BLaER1 (cell line): ENCODE measurements at regions not wholly inside any gene's neighbourhood (a gene's known extent, or its start where the extent isn't known, plus 50 kb on each side); places are given as distances from the start of the nearest gene placed in this dataset.

Experiments
- H3K27ac ChIP-seq: shearing (Covaris generic); formaldehyde crosslinking; 2 replicates; pipeline ENCODE4 v1.8.1; 2022
- H3K27me3 ChIP-seq: shearing (Covaris generic); formaldehyde crosslinking; 2 replicates; pipeline ENCODE4 v1.8.1; 2022
- H3K36me3 ChIP-seq: shearing (Covaris generic); formaldehyde crosslinking; 2 replicates; pipeline ENCODE4 v1.8.1; 2022
- H3K4me1 ChIP-seq: shearing (Covaris generic); formaldehyde crosslinking; 2 replicates; pipeline ENCODE4 v1.8.1; 2022
- H3K4me2 ChIP-seq: shearing (Covaris generic); formaldehyde crosslinking; 2 replicates; pipeline ENCODE4 v1.8.1; 2022
- H3K4me3 ChIP-seq: shearing (Covaris generic); formaldehyde crosslinking; 2 replicates; pipeline ENCODE4 v1.8.1; 2022
- H3K9ac ChIP-seq: shearing (Covaris generic); formaldehyde crosslinking; 2 replicates; pipeline ENCODE4 v1.8.1; 2022
- H3K9me3 ChIP-seq: shearing (Covaris generic); formaldehyde crosslinking; 2 replicates; pipeline ENCODE4 v1.8.1; 2022
- H4K20me1 ChIP-seq: shearing (Covaris generic); formaldehyde crosslinking; 2 replicates; pipeline ENCODE4 v1.8.1; 2022
- Cebpa-rat ChIP-seq: shearing (Covaris generic); IDR thresholded peaks from 2 replicates; pipeline ENCODE4 v1.8.1; 2022

- Histone ChIP-seq H3K27me3 (no peaks in the 10 kb centered on the region), H3K27ac (no peak overlapping the region), H3K4me3 (no peak overlapping the region), H3K9me3 (no peaks in the 10 kb centered on the region), H4K20me1 (no peaks in the 10 kb centered on the region), H3K9ac (no peak overlapping the region), H3K4me1 (no peaks in the 10 kb centered on the region), H3K4me2 (no peak overlapping the region), H3K36me3 (no peaks in the 10 kb centered on the region)
- no peak for TF ChIP-seq Cebpa-rat
Measured at GRCh38 chr5:124343451-124343867, 403.0 kb downstream of the ZNF608 start.

GRCh38 chr5:124342986-124343385 lies 403.5 kb downstream of the ZNF608 start:
- Histone ChIP-seq H3K36me3 (no peaks in the 10 kb centered on the region), H3K27me3 (no peaks in the 10 kb centered on the region), H3K4me1 (no peaks in the 10 kb centered on the region), H3K4me2 (no peak overlapping the region), H3K9ac (no peak overlapping the region), H3K4me3 (no peak overlapping the region), H4K20me1 (no peaks in the 10 kb centered on the region), H3K27ac (no peak overlapping the region), H3K9me3 (no peaks in the 10 kb centered on the region)
- no peak for TF ChIP-seq Cebpa-rat

GRCh38 chr5:124342584-124342983 lies 403.9 kb downstream of the ZNF608 start:
- H3K36me3 ChIP-seq, result no peaks in the 10 kb centered on the region
- TF ChIP-seq Cebpa-rat, result no peak
- no peak overlapping the region for H3K4me2 ChIP-seq
- no peak overlapping the region for H3K27ac ChIP-seq
- H3K9me3 ChIP-seq, result no peaks in the 10 kb centered on the region
- no peak overlapping the region for H3K4me3 ChIP-seq
- H4K20me1 ChIP-seq, result no peaks in the 10 kb centered on the region
- no peaks in the 10 kb centered on the region for H3K4me1 ChIP-seq
- H3K9ac ChIP-seq, result no peak overlapping the region
- H3K27me3 ChIP-seq, result no peaks in the 10 kb centered on the region

GRCh38 chr5:124342027-124342471 lies 404.4 kb downstream of the ZNF608 start:
- no peak for TF ChIP-seq Cebpa-rat
- no peak overlapping the region for H3K4me3 ChIP-seq
- no peak overlapping the region for H3K27ac ChIP-seq
- no peaks in the 10 kb centered on the region for H3K9me3 ChIP-seq
- no peaks in the 10 kb centered on the region for H4K20me1 ChIP-seq
- H3K9ac ChIP-seq, result no peak overlapping the region
- H3K4me1 ChIP-seq, result no peaks in the 10 kb centered on the region
- no peak overlapping the region for H3K4me2 ChIP-seq
- no peaks in the 10 kb centered on the region for H3K36me3 ChIP-seq
- no peaks in the 10 kb centered on the region for H3K27me3 ChIP-seq

- Histone ChIP-seq H3K9me3 (no peaks in the 10 kb centered on the region), H3K27ac (no peak overlapping the region)
- TF ChIP-seq Cebpa-rat, result no peak
Measured at GRCh38 chr5:124341066-124341858, 405.2 kb downstream of the ZNF608 start.

GRCh38 chr5:124337996-124338395 lies 408.4 kb downstream of the ZNF608 start:
- no peaks in the 10 kb centered on the region for H4K20me1 ChIP-seq
- H3K4me1 ChIP-seq, result no peaks in the 10 kb centered on the region
- H3K9me3 ChIP-seq, result no peaks in the 10 kb centered on the region
- H3K9ac ChIP-seq, result no peak overlapping the region
- no peak overlapping the region for H3K4me3 ChIP-seq
- TF ChIP-seq Cebpa-rat, result no peak
- no peaks in the 10 kb centered on the region for H3K27me3 ChIP-seq
- no peak overlapping the region for H3K27ac ChIP-seq
- no peaks in the 10 kb centered on the region for H3K36me3 ChIP-seq
- no peak overlapping the region for H3K4me2 ChIP-seq

More at GRCh38 chr5:124341066-124341858, 405.2 kb downstream of the ZNF608 start:
- H3K4me3 ChIP-seq, result no peak overlapping the region
- H3K9ac ChIP-seq, result no peak overlapping the region
- no peaks in the 10 kb centered on the region for H3K36me3 ChIP-seq
- no peak overlapping the region for H3K4me2 ChIP-seq
- no peaks in the 10 kb centered on the region for H3K27me3 ChIP-seq
- H3K4me1 ChIP-seq, result no peaks in the 10 kb centered on the region
- no peaks in the 10 kb centered on the region for H4K20me1 ChIP-seq

GRCh38 chr5:124333298-124333979 lies 413.0 kb downstream of the ZNF608 start:
- no peak for TF ChIP-seq Cebpa-rat

GRCh38 chr5:124332273-124332672 lies 414.2 kb downstream of the ZNF608 start:
- no peaks in the 10 kb centered on the region for H3K4me1 ChIP-seq
- H3K9me3 ChIP-seq, result peaks cover 20% of the 10 kb centered on the region
- no peak overlapping the region for H3K4me2 ChIP-seq
- H3K4me3 ChIP-seq, result no peak overlapping the region
- no peaks in the 10 kb centered on the region for H4K20me1 ChIP-seq
- H3K9ac ChIP-seq, result no peak overlapping the region
- H3K27me3 ChIP-seq, result no peaks in the 10 kb centered on the region
- H3K36me3 ChIP-seq, result no peaks in the 10 kb centered on the region
- no peak for TF ChIP-seq Cebpa-rat
- H3K27ac ChIP-seq, result no peak overlapping the region

More at GRCh38 chr5:124333298-124333979, 413.0 kb downstream of the ZNF608 start:
- no peak overlapping the region for H3K4me2 ChIP-seq
- peaks cover 20% of the 10 kb centered on the region for H3K9me3 ChIP-seq
- no peak overlapping the region for H3K4me3 ChIP-seq
- H3K27ac ChIP-seq, result no peak overlapping the region
- no peaks in the 10 kb centered on the region for H3K36me3 ChIP-seq
- H4K20me1 ChIP-seq, result no peaks in the 10 kb centered on the region
- H3K9ac ChIP-seq, result no peak overlapping the region
- H3K27me3 ChIP-seq, result no peaks in the 10 kb centered on the region
- no peaks in the 10 kb centered on the region for H3K4me1 ChIP-seq

GRCh38 chr5:124330595-124331220 lies 415.7 kb downstream of the ZNF608 start:
- Histone ChIP-seq H3K27ac (no peak overlapping the region), H3K9ac (no peak overlapping the region), H3K27me3 (no peaks in the 10 kb centered on the region), H3K36me3 (no peaks in the 10 kb centered on the region), H4K20me1 (no peaks in the 10 kb centered on the region), H3K4me2 (no peak overlapping the region), H3K4me1 (no peaks in the 10 kb centered on the region), H3K4me3 (no peak overlapping the region), H3K9me3 (peaks cover 20% of the 10 kb centered on the region)
- TF ChIP-seq Cebpa-rat, result no peak

GRCh38 chr5:124328201-124328600 lies 418.2 kb downstream of the ZNF608 start:
- Histone ChIP-seq H3K4me3 (no peak overlapping the region), H3K27me3 (no peaks in the 10 kb centered on the region), H3K36me3 (no peaks in the 10 kb centered on the region), H3K27ac (no peak overlapping the region), H3K9ac (no peak overlapping the region), H4K20me1 (no peaks in the 10 kb centered on the region), H3K4me1 (no peaks in the 10 kb centered on the region), H3K4me2 (no peak overlapping the region), H3K9me3 (peaks cover 20% of the 10 kb centered on the region)
- TF ChIP-seq Cebpa-rat, result no peak
